A549 (cell line): ENCODE measurements at regions not wholly inside any gene's neighbourhood (a gene's known extent, or its start where the extent isn't known, plus 50 kb on each side); places are given as distances from the start of the nearest gene placed in this dataset.

Source experiments
- ATAC-seq, 2 experiments: fragments of 200-7000 bp in 1 of 2; fragments of >200 bp in 1 of 2; cut with Nextera tagmentation in 1 of 2; cut with Tn5 transposase in 1 of 2; 3 replicates each; pipeline versions ENCODE4 v1.8.0 to v1.9.1; 2018 to 2020; ENCODE audit warnings: mild to moderate bottlenecking in 1 of 2, moderate library complexity in 1 of 2
- CTCF ChIA-PET: fragments of 300-600 bp; sonication (Branson Sonifier 250); formaldehyde crosslinking; extraction: SDS; loops from one replicate; lab custom pipeline; 2021; ENCODE audit warnings: antibody characterized with exemption, inconsistent platforms; lab: Yijun Ruan, JAX
- POLR2A ChIA-PET: fragments of 350-600 bp; formaldehyde crosslinking; extraction: SDS; loops from one replicate; lab custom pipeline; 2021; ENCODE audit warnings: antibody characterized with exemption, inconsistent platforms; lab: Yijun Ruan, JAX
- DNase-seq, 2 experiments: peaks; one replicate each; pipeline versions ENCODE4 v3.0.0 to v3.0.0-alpha.2; 2011 to 2016; ENCODE audit warnings: low read depth in 1 of 2, low spot score in 1 of 2
- FAIRE-seq: peaks from 2 replicates; lab custom pipeline; 2011; peaks lifted over from hg19 to GRCh38; lab: Jason Lieb, UNC
- H3K27ac ChIP-seq, 2 experiments: fragments of >200 bp; sonication (Bioruptor Twin); formaldehyde crosslinking; 3 replicates each; pipeline ENCODE4 v1.5.1; 2016 to 2017
- H3K4me1 ChIP-seq: fragments of >200 bp; sonication (Bioruptor Twin); formaldehyde crosslinking; 3 replicates; pipeline ENCODE4 v1.6.1; 2016
- H3K4me2 ChIP-seq: fragments of >200 bp; sonication (Bioruptor Twin); formaldehyde crosslinking; 3 replicates; pipeline ENCODE4 v1.6.1; 2016
- H3K4me3 ChIP-seq: fragments of >200 bp; sonication (Bioruptor Twin); formaldehyde crosslinking; 3 replicates; pipeline ENCODE4 v1.5.1; 2016
- H3K9me3 ChIP-seq: fragments of >200 bp; sonication (Bioruptor Twin); formaldehyde crosslinking; 3 replicates; pipeline ENCODE4 v1.6.1; 2016
- CBX2 ChIP-seq: fragments of 200-600 bp; sonication (generic); IDR thresholded peaks from 2 replicates; pipeline ENCODE4 v1.6.1; 2016; ENCODE audit warnings: low read depth, mild to moderate bottlenecking, borderline replicate concordance
- CBX8 ChIP-seq: fragments of 200-600 bp; sonication (generic); IDR thresholded peaks from 2 replicates; pipeline ENCODE4 v1.6.1; 2016
- EP300 ChIP-seq, 2 experiments: fragments of >200 bp; sonication (Bioruptor Twin); formaldehyde crosslinking; IDR thresholded peaks; 2 replicates in 1 of 2; 3 replicates in 1 of 2; pipeline ENCODE4 v1.6.1; 2016 to 2017
- ESRRA ChIP-seq: fragments of 150-350 bp; IDR thresholded peaks from 2 replicates; pipeline ENCODE4 v1.6.1; 2014; ENCODE audit warnings: mild to moderate bottlenecking, low read length, borderline replicate concordance
- FOSL2 ChIP-seq, 2 experiments: fragments of 450-650 bp in 1 of 2; fragments of >200 bp in 1 of 2; sonication (Bioruptor Twin) in 1 of 2; formaldehyde crosslinking; IDR thresholded peaks; 2 replicates each; pipeline versions ENCODE4 v1.5.0 to v1.6.1; 2016 to 2020; ENCODE audit warnings: mild to moderate bottlenecking in 1 of 2, moderate library complexity in 1 of 2
- HDAC2 ChIP-seq: fragments of 200-600 bp; sonication (generic); IDR thresholded peaks from 2 replicates; pipeline ENCODE4 v1.6.1; 2016
- HOXA7 ChIP-seq: fragments of 250-450 bp; sonication (Bioruptor Pico); IDR thresholded peaks from 2 replicates; pipeline ENCODE4 v1.5.0; 2020; ENCODE audit warnings: mild to moderate bottlenecking, moderate library complexity
- HOXB13 ChIP-seq: fragments of 250-450 bp; sonication (Bioruptor Pico); IDR thresholded peaks from 2 replicates; pipeline ENCODE4 v1.5.0; 2020; ENCODE audit warnings: low read depth, mild to moderate bottlenecking, moderate library complexity
- HOXB5 ChIP-seq: fragments of 250-450 bp; sonication (Bioruptor Pico); IDR thresholded peaks from 2 replicates; pipeline ENCODE4 v1.5.0; 2020; ENCODE audit warnings: mild to moderate bottlenecking, moderate library complexity
- MAFK ChIP-seq: fragments of 450-650 bp; IDR thresholded peaks from 2 replicates; pipeline ENCODE4 v1.6.1; 2014; ENCODE audit not compliant: partially characterized antibody
- MYC ChIP-seq: IDR thresholded peaks from 2 replicates; pipeline ENCODE4 v1.6.1; 2012; ENCODE audit warnings: mild to moderate bottlenecking, inconsistent platforms, low read length, improper control_type of control experiment, borderline replicate concordance
- NPAS2 ChIP-seq: fragments of 250-450 bp; sonication (Bioruptor Pico); IDR thresholded peaks from 2 replicates; pipeline ENCODE4 v1.8.0; 2022; ENCODE audit warnings: mild to moderate bottlenecking, moderate library complexity, borderline replicate concordance
- POLR2A ChIP-seq: IDR thresholded peaks from 2 replicates; pipeline ENCODE4 v1.6.1; 2012; ENCODE audit warnings: mild to moderate bottlenecking, low read length
- RCOR1 ChIP-seq: fragments of 150-350 bp; IDR thresholded peaks from 2 replicates; pipeline ENCODE4 v1.6.1; 2014; ENCODE audit warnings: antibody characterized with exemption, low read length, low read depth
- RNF2 ChIP-seq: fragments of 200-600 bp; sonication (generic); IDR thresholded peaks from 2 replicates; pipeline ENCODE4 v1.6.1; 2016; ENCODE audit warnings: low read depth, mild to moderate bottlenecking, antibody characterized with exemption, moderate library complexity, borderline replicate concordance
- TFCP2L1 ChIP-seq: fragments of 250-450 bp; sonication (Bioruptor Pico); IDR thresholded peaks from 2 replicates; pipeline ENCODE4 v1.5.0; 2021; ENCODE audit warnings: mild to moderate bottlenecking
- TP53 ChIP-seq: fragments of 250-450 bp; sonication (Bioruptor Pico); IDR thresholded peaks from 2 replicates; pipeline ENCODE4 v1.5.0; 2021; ENCODE audit warnings: mild to moderate bottlenecking, moderate library complexity
- ZC3H11A ChIP-seq: fragments of 450-650 bp; IDR thresholded peaks from 2 replicates; pipeline ENCODE4 v1.6.1; 2014; ENCODE audit warnings: antibody characterized with exemption, mild to moderate bottlenecking
- WGBS: methylation state at CpG from one replicate; pipeline ENCODE4 v1.1.6; 2017; ENCODE audit errors: missing lambda C conversion rate; 5-methylcytosine and 5-hydroxymethylcytosine counted together
- TF ChIP-seq, protein P1 (sequence below): fragments of 150-350 bp; IDR thresholded peaks from 2 replicates; pipeline ENCODE4 v1.6.1; 2014; ENCODE audit warnings: low read depth, mild to moderate bottlenecking, low read length
- TF ChIP-seq, protein P2 (sequence below): IDR thresholded peaks from 2 replicates; pipeline ENCODE4 v1.6.1; 2012; ENCODE audit warnings: low read depth, borderline replicate concordance
- TF ChIP-seq, protein P3 (sequence below): fragments of >200 bp; sonication (Bioruptor Twin); formaldehyde crosslinking; IDR thresholded peaks from 2 replicates; pipeline ENCODE4 v1.6.1; 2016
- TF ChIP-seq, protein P4 (sequence below): fragments of >200 bp; sonication (Bioruptor Twin); formaldehyde crosslinking; IDR thresholded peaks from 3 replicates; pipeline ENCODE4 v1.6.1; 2016

DNA sequence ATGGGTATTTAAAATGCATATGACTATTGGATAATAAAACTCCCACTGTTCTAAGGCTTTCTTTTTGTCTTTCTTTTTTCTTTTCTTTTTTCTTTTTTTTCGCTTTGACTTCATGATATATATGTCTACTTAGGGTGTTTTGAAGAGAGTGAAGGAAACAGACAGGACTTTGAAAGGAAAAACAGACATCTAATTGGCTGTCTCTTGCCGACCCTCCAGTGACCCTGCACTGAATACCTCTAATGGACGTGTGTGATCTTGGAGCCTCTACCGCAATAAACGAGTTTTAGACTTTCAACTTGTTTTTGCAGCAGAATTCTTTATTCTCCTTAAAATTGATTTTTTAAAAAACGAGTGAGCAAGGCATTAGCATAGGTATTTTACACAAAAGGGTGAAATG lies 158.1 kb upstream of the NR2F2 start:
- WGBS, result 70% methylated on average over 6 of the region's 6 CpGs
- POLR2A ChIA-PET, result no interaction called here
- DNase-seq (no peak), FAIRE-seq (no peak), ATAC-seq (no peak)
- peak overlapping the region; percentile 74 for H3K4me2 ChIP-seq
- no peak for TF ChIP-seq TP53
- TF ChIP-seq, protein P1, sequence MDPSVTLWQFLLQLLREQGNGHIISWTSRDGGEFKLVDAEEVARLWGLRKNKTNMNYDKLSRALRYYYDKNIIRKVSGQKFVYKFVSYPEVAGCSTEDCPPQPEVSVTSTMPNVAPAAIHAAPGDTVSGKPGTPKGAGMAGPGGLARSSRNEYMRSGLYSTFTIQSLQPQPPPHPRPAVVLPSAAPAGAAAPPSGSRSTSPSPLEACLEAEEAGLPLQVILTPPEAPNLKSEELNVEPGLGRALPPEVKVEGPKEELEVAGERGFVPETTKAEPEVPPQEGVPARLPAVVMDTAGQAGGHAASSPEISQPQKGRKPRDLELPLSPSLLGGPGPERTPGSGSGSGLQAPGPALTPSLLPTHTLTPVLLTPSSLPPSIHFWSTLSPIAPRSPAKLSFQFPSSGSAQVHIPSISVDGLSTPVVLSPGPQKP, result no peak
- no peak for TF ChIP-seq HDAC2
- no peak for TF ChIP-seq POLR2A
- TF ChIP-seq, protein P2, sequence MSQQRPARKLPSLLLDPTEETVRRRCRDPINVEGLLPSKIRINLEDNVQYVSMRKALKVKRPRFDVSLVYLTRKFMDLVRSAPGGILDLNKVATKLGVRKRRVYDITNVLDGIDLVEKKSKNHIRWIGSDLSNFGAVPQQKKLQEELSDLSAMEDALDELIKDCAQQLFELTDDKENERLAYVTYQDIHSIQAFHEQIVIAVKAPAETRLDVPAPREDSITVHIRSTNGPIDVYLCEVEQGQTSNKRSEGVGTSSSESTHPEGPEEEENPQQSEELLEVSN, result no peak
- TF ChIP-seq TFCP2L1, result no peak
- TF ChIP-seq, protein P3, sequence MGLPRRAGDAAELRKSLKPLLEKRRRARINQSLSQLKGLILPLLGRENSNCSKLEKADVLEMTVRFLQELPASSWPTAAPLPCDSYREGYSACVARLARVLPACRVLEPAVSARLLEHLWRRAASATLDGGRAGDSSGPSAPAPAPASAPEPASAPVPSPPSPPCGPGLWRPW, result no peak
- TF ChIP-seq HOXB13 (CRISPR knock-in tag), result no peak
- peaks cover 21% of the 10 kb centered on the region; the same call in 2 of the 3 replicates for H3K4me1 ChIP-seq
- H3K9me3 ChIP-seq, result 0 out of 3 replicates have a peak, but pooled peaks cover 4% of the 10 kb centered on the region
- H3K27ac ChIP-seq, result peak overlapping the region; percentile 49 to 66; a peak in 5 of 6 replicates
- H3K4me3 ChIP-seq, result no peak overlapping the region
- CTCF ChIA-PET, result interaction anchor here (0.6 kb wide), 1 partner anchor 183 kb away, joined by 3 read pairs; no protein-coding TSS in a partner anchor

DNA sequence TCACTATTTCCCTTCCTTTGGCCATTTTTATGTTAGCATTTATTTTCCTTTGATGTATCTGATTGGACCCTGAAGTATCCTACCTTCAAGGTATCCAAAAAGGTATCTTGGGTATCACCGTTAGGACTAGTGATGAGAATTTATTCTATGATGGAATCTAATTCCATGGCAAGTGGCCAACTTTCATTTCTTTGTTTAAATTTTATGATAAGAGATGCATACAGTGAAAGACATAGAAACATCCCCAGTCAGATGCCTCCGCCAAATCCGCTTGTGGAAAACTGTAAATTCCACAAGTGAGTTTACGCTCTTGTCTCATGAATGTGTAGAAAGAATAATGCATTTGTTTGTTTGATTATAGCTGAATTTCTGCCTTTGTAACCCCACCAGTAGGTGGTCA lies 153.7 kb upstream of the NR2F2 start:
- TF ChIP-seq, protein P2, result no peak
- TF ChIP-seq MAFK, result no peak
- no peak for TF ChIP-seq NPAS2 (CRISPR knock-in tag)
- TF ChIP-seq RNF2, result no peak
- TF ChIP-seq, protein P4, sequence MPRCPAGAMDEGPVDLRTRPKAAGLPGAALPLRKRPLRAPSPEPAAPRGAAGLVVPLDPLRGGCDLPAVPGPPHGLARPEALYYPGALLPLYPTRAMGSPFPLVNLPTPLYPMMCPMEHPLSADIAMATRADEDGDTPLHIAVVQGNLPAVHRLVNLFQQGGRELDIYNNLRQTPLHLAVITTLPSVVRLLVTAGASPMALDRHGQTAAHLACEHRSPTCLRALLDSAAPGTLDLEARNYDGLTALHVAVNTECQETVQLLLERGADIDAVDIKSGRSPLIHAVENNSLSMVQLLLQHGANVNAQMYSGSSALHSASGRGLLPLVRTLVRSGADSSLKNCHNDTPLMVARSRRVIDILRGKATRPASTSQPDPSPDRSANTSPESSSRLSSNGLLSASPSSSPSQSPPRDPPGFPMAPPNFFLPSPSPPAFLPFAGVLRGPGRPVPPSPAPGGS, result no peak
- TF ChIP-seq CBX8, result no peak
- TF ChIP-seq HOXB13 (CRISPR knock-in tag), result no peak
- TF ChIP-seq TP53, result no peak
- TF ChIP-seq FOSL2 (IDR thresholded peaks at IDR 0.05), result no peak
- no peak for TF ChIP-seq FOSL2 (CRISPR knock-in tag; IDR thresholded peaks at IDR 0.05)
- no peak for TF ChIP-seq CBX2
- TF ChIP-seq EP300 (IDR thresholded peaks at IDR 0.05), result no peak
- FAIRE-seq (no peak), ATAC-seq (no peak), DNase-seq (no peak)
- Histone ChIP-seq H3K4me1 (peaks cover 10% of the 10 kb centered on the region; the same call in 2 of the 3 replicates), H3K4me2 (no peak overlapping the region), H3K4me3 (no peak overlapping the region), H3K27ac (no peak overlapping the region), H3K9me3 (no peaks in the 10 kb centered on the region)
- POLR2A ChIA-PET, result no interaction called here
- CTCF ChIA-PET, result interaction anchor here (0.8 kb wide), 1 partner anchor 9 kb away, joined by 3 read pairs; no protein-coding TSS in a partner anchor
- WGBS, result 89% methylated on average over 4 of the region's 4 CpGs

DNA sequence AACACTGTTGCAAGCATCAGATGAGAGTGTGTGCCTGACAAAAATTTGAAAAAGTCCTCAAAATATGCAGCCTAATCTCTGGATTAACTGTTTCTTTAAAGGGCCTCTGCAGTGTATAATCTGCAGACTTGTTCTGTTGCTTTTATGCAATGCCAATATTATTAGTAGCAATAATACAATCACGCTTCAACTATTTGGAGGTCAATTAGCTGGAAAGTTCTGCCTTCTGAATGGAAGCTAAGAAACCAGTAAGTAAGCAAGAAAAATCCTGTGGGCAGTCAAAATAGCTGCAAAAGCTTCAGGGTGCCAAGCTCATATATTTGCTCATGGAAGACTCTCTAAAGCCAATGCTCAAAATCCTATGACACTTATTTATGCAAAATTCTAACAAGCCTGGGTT lies 153.2 kb upstream of the NR2F2 start:
- no peaks in the 10 kb centered on the region for H3K9me3 ChIP-seq
- no peak for FAIRE-seq
- peaks cover 9% of the 10 kb centered on the region; the same call in 2 of the 3 replicates for H3K4me1 ChIP-seq
- POLR2A ChIA-PET, result no interaction called here
- 82% methylated on average over 1 of the region's 1 CpG for WGBS
- H3K4me3 ChIP-seq, result no peak overlapping the region
- DNase-seq, result no peak
- no peak overlapping the region for H3K27ac ChIP-seq
- ATAC-seq, result no peak
- H3K4me2 ChIP-seq, result no peak overlapping the region
- TF ChIP-seq, protein P4, result no peak
- TF ChIP-seq ZC3H11A (no peak), ESRRA (no peak), HOXB5 (CRISPR knock-in tag) (no peak), RCOR1 (no peak), HOXA7 (no peak), MYC (no peak)
- TF ChIP-seq, protein P2, result no peak
- TF ChIP-seq, protein P1, result no peak
- TF ChIP-seq, all 56 proteins: peak for 0
- CTCF ChIA-PET, result interaction anchor here (0.8 kb wide), 1 partner anchor 10 kb away, joined by 3 read pairs; no protein-coding TSS in a partner anchor
